ENCODE measurements at regions not wholly inside any gene's neighbourhood (a gene's known extent, or its start where the extent isn't known, plus 50 kb on each side); places are given as distances from the start of the nearest gene placed in this dataset.
A peak's percentile ranks its signal among the peaks of the same experiment; 100 is the strongest.
"Not testable (repeated sequence)": the region's sequence is repeated elsewhere in the genome, so short reads cannot be mapped to it uniquely, and the experiment has no call there.

DNA sequence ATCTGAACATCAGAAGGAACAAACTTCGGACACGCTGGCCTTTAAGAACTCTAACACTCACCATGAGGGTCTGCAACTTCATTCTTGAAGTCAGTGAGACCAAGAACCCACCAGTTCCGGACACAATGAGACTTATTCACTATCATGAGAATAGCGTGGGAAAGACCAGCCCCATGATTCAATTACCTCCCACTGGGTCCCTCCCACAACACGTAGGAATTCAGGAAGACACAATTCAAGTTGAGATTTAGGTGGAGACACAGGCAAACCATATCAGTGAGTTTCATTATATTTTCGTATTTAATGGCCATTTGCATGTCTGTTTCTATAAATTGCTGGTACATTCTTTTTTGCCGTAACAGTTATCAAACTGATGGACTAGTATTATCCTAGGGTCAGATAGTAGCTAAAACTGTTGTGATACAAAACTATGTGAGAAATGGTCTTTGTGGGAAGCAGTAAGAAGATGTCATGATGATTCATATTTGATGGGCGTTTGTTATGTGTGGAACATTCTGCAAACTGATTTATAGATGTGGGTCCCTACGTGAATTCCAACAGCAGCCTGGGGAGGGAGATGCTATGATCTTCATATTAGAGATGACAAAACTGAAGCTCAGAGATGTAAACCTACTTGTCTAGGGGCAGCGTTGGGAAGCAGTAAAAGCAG, 282.4 kb upstream of the TMEM132C start:
- DNase-seq (ENCODE audit: low read depth, low spot score) = no peak

DNA sequence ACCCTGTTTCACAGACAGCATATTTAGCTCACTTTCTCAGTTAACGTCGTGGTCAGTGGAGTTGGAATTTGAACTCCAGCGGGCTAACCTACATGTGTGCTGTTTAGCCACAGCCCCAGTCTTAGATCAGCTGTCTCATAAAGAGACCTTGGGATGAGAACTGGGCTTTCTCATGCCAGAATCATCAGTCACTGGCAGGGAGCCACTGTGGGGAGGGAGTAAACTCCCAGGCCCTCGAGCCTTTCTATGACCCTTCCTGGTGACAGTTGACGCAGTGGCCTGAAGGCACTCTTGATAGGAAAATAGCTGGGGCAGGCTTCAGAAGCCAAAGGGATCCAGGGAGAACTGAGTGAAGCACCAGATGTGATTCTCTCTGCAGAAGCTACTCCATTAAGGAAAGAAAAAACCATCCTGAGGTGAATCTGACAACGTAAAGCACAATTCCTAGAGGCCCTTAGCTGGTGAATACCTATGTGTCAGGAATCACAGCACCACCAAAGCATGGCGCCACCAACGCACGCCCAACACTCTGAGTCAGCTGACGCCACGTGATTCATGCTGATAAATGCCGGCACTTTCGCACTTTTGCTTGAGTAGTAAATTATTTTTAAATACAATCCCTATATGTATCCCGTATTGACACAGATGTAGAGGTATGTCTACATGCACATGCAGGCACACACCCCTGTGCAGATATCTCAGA, 279.6 kb upstream of the TMEM132C start:
- DNase-seq (ENCODE audit: low read depth, low spot score) = peak; percentile 13

DNA sequence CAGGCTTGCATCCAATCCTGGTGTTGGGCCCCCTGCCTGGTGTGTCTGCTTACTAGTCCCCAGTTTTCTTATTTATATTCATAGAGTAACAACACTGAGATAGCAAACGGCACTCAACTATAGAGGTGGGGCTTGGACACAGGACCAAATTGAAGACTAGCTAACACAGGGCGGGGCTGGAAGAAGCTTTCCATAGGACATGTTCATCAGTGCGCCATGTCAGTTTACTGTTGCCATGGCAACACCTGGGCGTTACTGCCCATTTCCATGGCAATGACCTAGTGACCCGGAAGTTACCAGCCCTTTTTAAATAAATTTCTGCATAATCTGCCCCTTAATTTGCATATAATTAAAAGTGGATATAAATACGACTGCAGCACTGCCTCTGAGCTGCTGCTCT, 275.5 kb upstream of the TMEM132C start:
- no peak for DNase-seq (ENCODE audit: low read depth, low spot score)

- DNase-seq (ENCODE audit: low read depth, low spot score) = no peak
These were observed 268.0 kb upstream of the TMEM132C start for GRCh38 chr12:127998988-127999387.

DNA sequence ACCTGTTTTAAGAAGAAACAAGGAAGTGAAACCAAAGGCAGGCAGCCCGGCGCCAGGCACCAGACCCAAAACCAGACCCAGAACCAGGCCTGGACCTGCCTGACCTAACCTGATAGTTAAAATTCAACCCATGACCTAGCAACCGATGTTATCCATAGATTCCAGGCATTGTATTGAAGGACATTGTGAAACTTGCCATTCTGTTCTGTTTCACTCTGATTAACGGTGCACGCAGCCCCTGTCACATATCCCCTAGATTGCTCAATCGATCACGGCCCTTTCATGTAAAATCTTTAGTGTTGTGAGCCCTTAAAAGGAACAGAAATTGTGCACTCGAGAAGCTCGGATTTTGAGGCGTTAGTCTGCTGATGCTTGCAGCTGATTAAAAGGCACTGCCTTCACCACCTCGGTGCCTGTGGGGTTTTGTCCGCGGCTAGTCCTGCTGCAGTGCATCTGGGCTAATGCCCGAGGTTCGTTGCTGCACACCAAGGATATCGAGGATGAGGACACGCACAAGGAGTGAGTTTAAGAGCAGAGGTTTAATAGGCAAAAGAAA, 262.5 kb upstream of the TMEM132C start:
- DNase-seq (ENCODE audit: low read depth, low spot score) = no peak

DNA sequence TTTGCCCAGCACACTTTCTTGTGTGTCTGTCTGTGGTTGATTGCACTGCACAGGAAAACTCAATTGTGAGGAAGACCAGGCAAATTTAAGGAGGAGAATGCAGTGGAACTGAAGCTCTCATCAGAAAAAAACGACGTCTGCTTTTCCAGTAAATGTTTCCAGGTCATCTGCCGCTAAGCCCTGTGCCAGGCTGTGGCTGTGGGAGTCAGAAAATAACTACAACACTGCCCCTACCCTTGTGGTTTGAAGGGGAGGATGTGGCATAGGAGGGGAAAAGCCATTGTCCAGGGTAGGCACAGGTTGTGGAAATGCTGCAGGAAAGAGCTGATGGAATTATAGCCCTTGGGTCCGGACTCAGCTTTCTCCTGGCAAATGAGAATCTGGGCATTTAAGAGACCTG, 259.7 kb upstream of the TMEM132C start:
- no peak for DNase-seq (ENCODE audit: low read depth, low spot score)

- peak; percentile 13 for DNase-seq (ENCODE audit: low read depth, low spot score)
These were observed 258.6 kb upstream of the TMEM132C start for GRCh38 chr12:128008341-128008740.

- no peak for DNase-seq (ENCODE audit: low read depth, low spot score)
These were observed 257.9 kb upstream of the TMEM132C start for GRCh38 chr12:128009108-128009507.

GRCh38 chr12:128012110-128012509, 254.9 kb upstream of the TMEM132C start:
- DNase-seq (ENCODE audit: low read depth, low spot score) = no peak

GRCh38 chr12:128015276-128015675, 251.7 kb upstream of the TMEM132C start:
- DNase-seq (ENCODE audit: low read depth, low spot score) = no peak

GRCh38 chr12:128018067-128018466, 248.9 kb upstream of the TMEM132C start:
- no peak for DNase-seq (ENCODE audit: low read depth, low spot score)

- DNase-seq (ENCODE audit: low read depth, low spot score) = no peak
These were observed 246.9 kb upstream of the TMEM132C start for GRCh38 chr12:128019996-128020544.

DNA sequence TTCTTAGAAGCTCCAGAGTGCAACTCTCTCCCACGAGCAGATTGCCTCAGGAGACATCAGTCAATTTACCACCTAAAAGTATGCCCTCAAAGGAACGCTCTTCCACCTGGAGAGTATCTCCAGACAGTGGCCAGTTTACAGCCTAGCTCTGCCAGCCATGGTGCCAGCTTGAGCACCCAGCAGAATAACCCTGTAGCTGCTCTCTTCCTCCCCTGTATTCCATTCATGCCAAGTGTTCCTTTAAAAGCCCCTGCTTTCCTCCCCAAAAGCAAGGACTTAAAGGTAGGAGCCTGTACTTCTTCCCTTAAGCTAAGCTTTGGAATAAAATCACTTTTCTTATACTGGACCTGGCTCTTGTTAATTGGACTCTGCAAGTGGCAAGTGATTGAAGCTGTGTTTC, 245.4 kb upstream of the TMEM132C start:
- DNase-seq (ENCODE audit: low read depth, low spot score) = no peak

DNA sequence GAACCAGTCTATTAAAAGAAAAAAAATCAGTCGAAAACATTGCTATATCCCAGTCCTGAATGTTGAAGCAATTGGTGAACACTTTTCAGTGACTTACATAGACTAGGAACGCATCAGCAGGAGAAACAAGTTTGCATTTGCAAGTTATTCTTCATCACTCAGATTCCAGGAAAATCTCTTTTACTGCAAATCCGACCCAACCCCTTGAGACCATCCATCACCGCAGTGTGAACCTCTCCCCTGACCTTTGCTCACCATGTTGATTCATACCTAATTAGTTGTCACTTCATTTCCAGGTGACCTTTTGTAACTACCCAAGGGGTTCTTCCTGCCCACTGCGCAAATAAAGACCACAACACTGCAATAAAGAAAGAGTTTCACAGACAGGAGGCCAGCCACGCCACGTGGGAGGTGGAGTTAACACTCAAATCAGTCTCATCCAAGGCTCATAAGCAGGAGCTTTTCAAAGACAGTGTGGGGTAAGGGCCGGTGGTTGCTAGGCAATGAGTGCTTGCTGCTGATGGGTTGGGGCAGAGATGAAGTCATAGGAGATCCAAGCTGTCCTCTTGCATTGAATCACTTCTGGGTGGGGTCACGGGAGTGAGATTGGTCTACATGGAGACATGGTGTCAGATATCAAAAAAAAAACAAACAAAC, 241.3 kb upstream of the TMEM132C start:
- no peak for DNase-seq (ENCODE audit: low read depth, low spot score)

DNA sequence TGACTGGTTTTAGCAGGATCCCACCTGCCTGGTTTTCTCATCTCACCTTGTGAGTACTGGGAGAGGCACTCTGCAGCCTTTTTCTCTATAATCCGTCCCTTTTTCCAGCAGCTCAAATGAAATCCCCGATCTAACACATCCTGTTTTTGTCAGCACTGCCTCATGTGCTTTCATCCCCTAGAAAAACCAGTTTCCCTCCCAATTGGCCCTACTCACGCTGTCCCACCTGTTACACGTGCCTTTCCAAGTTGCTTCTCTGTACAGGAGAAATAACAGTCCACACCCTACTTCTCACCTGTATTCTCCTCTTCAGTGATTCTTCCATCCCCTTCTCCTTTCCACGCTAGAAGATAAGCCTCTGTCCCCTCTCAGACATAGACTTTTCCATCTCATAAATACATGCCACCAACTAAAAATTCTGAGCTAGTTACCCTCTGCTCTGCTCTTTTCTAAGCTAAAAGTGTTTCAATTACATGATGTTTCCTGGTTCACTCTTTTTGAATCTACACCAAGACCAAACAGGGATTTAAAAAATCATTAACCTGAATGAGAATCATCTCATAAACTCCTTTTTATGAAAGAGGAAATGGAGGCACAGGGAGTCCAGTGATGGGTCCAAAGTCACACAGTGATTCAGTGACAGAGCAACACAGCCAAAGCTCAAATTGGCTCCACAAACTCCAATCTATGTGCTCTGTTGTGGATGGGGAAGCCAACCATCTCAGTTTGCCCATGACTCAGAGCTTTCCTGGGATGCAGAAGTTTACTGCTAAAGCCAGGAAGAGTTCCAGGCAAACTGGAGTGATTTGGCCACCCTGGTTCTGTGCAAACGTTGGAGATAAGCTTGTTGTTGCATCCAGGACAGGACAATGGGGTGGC, 240.0 kb upstream of the TMEM132C start:
- no peak for DNase-seq (ENCODE audit: low read depth, low spot score)

GRCh38 chr12:128033473-128033872, 233.5 kb upstream of the TMEM132C start:
- DNase-seq (ENCODE audit: low read depth, low spot score) = no peak

DNA sequence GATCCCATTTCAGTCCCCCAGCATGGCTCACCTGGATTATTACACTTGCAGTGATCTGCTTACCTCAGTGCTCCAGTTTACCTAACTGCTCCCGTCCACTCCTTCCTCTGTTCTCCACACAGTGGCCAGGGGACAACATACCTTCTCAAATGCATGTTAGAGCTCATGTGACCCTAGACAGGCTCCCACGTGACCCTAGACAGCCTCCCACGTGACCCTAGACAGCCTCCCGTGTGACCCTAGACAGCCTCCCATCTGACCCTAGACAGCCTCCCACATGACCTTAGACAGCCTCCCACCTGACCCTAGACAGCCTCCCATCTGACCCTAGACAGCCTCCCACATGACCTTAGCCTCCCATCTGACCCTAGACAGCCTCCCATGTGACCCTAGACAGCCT, 226.0 kb upstream of the TMEM132C start:
- DNase-seq (ENCODE audit: low read depth, low spot score) = no peak

DNA sequence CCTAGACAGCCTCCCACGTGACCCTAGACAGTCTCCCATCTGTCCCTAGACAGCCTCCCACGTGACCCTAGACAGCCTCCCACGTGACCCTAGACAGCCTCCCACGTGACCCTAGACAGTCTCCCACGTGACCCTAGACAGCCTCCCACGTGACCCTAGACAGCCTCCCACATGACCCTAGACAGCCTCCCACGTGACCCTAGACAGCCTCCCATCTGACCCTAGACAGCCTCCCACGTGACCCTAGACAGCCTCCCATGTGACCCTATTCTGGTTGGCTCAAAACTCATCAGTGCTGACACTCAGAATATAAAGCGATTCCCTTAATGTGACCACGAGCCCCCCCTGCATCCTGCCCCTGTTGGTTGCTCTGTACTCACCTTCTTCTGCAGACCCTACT, 224.7 kb upstream of the TMEM132C start:
- not testable (repeated sequence) for DNase-seq (ENCODE audit: low read depth, low spot score)

DNA sequence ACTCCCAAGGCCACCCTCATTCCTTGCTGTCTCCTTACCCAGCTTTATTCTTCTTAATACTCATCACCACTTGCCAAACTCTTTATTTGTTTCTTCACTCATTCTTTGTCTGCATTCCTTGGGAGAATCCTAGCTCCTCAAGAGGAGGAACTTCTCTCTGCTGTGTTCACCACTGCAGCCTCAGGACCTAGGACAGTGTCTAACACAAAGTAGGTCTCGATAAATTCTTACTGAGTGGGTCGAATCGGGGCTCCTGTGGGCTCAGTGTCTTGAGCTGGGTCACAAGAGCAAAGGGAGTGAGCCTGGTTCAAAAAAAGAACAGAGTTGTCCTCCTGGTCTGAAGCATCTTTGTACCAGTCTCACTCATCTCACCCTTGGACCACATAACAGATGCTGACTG, 224.1 kb upstream of the TMEM132C start:
- no peak for DNase-seq (ENCODE audit: low read depth, low spot score)

DNA sequence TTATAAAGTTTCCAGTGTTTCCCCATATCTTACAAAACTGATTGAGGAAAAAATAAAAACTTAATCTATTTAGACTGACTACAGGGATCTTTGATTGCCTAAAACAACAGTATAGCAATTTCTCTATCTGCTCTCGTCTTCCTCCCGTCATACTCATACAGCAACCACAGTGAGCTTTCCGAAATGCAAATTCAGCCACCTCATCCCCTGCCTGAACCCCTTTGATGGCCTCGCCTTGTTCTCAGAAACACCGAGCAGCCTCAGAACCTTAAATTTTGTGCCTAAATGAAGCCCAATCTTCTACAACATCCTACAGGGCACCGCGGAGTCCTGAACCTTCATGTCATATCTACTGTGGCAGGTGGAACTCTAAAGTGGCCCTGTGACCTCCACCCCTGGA, 223.7 kb upstream of the TMEM132C start:
- DNase-seq (ENCODE audit: low read depth, low spot score) = no peak

All from brain pericyte (primary cell).